Panc1 (cell line): ENCODE measurements at regions not wholly inside any gene's neighbourhood (a gene's known extent, or its start where the extent isn't known, plus 50 kb on each side); places are given as distances from the start of the nearest gene placed in this dataset.

Source experiments
- ATAC-seq: fragments of 200-7000 bp; cut with Tn5 transposase; 2 replicates; pipeline ENCODE4 v1.9.1; 2020; ENCODE audit warnings: mild to moderate bottlenecking, moderate library complexity
- BruUV-seq: library from RNA; stranded (reverse); fragments of 400-500 nt; replicated peaks from 2 replicates; lab custom pipeline; 2021; lab: Mats Ljungman, UMichigan
- CTCF ChIA-PET: fragments of 300-600 bp; sonication (Branson Sonifier 250); formaldehyde crosslinking; loops from one replicate; lab custom pipeline; 2022; ENCODE audit warnings: antibody characterized with exemption; lab: Charles Lee
- POLR2A ChIA-PET: fragments of 300-600 bp; sonication (Branson Sonifier 250); formaldehyde crosslinking; loops from one replicate; lab custom pipeline; 2022; ENCODE audit warnings: antibody characterized with exemption; lab: Charles Lee
- DNase-seq: peaks from one replicate; pipeline ENCODE4 v3.0.0-alpha.2; 2010; ENCODE audit warnings: low read depth, low spot score
- H3K27ac ChIP-seq: 2 replicates; pipeline ENCODE4 v1.5.1; 2011; ENCODE audit warnings: mild to moderate bottlenecking, low read length, inconsistent platforms
- H3K27me3 ChIP-seq: fragments of 200-500 bp; sonication (Bioruptor generic); 2 replicates; pipeline ENCODE4 v1.6.0; 2014; ENCODE audit warnings: low read length, inconsistent platforms; ENCODE audit not compliant: control insufficient read depth, insufficient read depth
- H3K36me3 ChIP-seq: fragments of 200-500 bp; sonication (Bioruptor generic); 2 replicates; pipeline ENCODE4 v1.5.1; 2014; ENCODE audit warnings: inconsistent platforms, mild to moderate bottlenecking, low read length, moderate library complexity; ENCODE audit not compliant: control insufficient read depth, insufficient read depth
- H3K4me1 ChIP-seq: 2 replicates; pipeline ENCODE4 v1.5.1; 2011; ENCODE audit warnings: inconsistent platforms, mild to moderate bottlenecking, low read length, moderate library complexity; ENCODE audit not compliant: control insufficient read depth, insufficient read depth
- H3K4me3 ChIP-seq, 2 experiments: 2 replicates each; pipeline ENCODE4 v1.5.1; 2011 to 2012; ENCODE audit warnings: low read depth in 2 of 2, low read length in 2 of 2, mild to moderate bottlenecking in 2 of 2, inconsistent platforms in 1 of 2, moderate library complexity in 1 of 2
- H3K9me3 ChIP-seq: fragments of 200-500 bp; sonication (Bioruptor generic); 2 replicates; pipeline ENCODE4 v1.5.1; 2014; ENCODE audit warnings: low read depth, mild to moderate bottlenecking, inconsistent platforms, low read length, moderate library complexity; ENCODE audit not compliant: control insufficient read depth, insufficient read depth
- POLR2AphosphoS5 ChIP-seq: IDR thresholded peaks from 2 replicates; pipeline ENCODE4 v1.6.1; 2012; ENCODE audit warnings: mild to moderate bottlenecking, low read depth, low read length, moderate library complexity
- SIN3A ChIP-seq: IDR thresholded peaks from 2 replicates; pipeline ENCODE4 v1.6.1; 2012; ENCODE audit warnings: low read depth, mild to moderate bottlenecking, low read length, moderate library complexity, borderline replicate concordance; ENCODE audit not compliant: insufficient read depth
- TCF7L2 ChIP-seq: IDR thresholded peaks from 2 replicates; pipeline ENCODE4 v1.6.1; 2011; ENCODE audit warnings: mild to moderate bottlenecking, low read depth, low read length, inconsistent platforms
- in situ Hi-C: cut with HindIII; loops from 2 replicates; pipeline ENCODE4 v1.10.0; 2016; ENCODE audit warnings: low sequenced_read_pairs, low pct_unique_long_range_greater_than_20kb
- intact Hi-C: fragments of 100-400 bp; cut with micrococcal nuclease; formaldehyde crosslinking; loops from one replicate; pipeline ENCODE4 v1.10.0; 2022; ENCODE audit not compliant: unreplicated experiment
- TF ChIP-seq, protein P1 (sequence below): fragments of 450-650 bp; IDR thresholded peaks from 2 replicates; pipeline ENCODE4 v1.5.1; 2017; ENCODE audit warnings: mild to moderate bottlenecking
- TF ChIP-seq, protein P2 (sequence below), 2 experiments: IDR thresholded peaks; 2 replicates each; pipeline ENCODE4 v1.6.1; 2011 to 2012; ENCODE audit warnings: low read depth in 2 of 2, control low read depth in 1 of 2, low read length in 1 of 2, mild to moderate bottlenecking in 1 of 2, moderate library complexity in 1 of 2; ENCODE audit not compliant: insufficient read depth in 1 of 2

DNA sequence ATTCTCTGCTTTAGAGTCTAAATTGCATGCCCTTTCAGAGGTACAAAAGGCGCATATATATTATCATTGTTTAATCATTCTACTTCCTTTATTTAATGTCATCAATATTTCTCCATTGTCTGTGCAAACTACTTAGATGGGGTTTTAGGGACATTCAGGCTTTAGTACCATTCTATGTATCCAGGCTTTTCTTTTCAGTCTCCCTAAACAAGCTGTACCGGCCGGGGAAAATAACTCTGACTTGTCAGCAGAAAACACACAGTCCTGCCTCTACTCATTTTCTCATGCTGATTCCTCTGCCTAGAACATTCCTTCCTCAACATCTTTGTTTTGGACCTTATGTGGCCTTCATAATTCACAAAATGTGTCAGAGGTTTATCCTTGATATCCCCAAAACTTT is 392.1 kb upstream of the DAB2 start:
- TF ChIP-seq, protein P1, sequence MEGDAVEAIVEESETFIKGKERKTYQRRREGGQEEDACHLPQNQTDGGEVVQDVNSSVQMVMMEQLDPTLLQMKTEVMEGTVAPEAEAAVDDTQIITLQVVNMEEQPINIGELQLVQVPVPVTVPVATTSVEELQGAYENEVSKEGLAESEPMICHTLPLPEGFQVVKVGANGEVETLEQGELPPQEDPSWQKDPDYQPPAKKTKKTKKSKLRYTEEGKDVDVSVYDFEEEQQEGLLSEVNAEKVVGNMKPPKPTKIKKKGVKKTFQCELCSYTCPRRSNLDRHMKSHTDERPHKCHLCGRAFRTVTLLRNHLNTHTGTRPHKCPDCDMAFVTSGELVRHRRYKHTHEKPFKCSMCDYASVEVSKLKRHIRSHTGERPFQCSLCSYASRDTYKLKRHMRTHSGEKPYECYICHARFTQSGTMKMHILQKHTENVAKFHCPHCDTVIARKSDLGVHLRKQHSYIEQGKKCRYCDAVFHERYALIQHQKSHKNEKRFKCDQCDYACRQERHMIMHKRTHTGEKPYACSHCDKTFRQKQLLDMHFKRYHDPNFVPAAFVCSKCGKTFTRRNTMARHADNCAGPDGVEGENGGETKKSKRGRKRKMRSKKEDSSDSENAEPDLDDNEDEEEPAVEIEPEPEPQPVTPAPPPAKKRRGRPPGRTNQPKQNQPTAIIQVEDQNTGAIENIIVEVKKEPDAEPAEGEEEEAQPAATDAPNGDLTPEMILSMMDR, result no peak
- TF ChIP-seq TCF7L2 (no peak), SIN3A (no peak), POLR2AphosphoS5 (no peak)
- TF ChIP-seq, protein P2, sequence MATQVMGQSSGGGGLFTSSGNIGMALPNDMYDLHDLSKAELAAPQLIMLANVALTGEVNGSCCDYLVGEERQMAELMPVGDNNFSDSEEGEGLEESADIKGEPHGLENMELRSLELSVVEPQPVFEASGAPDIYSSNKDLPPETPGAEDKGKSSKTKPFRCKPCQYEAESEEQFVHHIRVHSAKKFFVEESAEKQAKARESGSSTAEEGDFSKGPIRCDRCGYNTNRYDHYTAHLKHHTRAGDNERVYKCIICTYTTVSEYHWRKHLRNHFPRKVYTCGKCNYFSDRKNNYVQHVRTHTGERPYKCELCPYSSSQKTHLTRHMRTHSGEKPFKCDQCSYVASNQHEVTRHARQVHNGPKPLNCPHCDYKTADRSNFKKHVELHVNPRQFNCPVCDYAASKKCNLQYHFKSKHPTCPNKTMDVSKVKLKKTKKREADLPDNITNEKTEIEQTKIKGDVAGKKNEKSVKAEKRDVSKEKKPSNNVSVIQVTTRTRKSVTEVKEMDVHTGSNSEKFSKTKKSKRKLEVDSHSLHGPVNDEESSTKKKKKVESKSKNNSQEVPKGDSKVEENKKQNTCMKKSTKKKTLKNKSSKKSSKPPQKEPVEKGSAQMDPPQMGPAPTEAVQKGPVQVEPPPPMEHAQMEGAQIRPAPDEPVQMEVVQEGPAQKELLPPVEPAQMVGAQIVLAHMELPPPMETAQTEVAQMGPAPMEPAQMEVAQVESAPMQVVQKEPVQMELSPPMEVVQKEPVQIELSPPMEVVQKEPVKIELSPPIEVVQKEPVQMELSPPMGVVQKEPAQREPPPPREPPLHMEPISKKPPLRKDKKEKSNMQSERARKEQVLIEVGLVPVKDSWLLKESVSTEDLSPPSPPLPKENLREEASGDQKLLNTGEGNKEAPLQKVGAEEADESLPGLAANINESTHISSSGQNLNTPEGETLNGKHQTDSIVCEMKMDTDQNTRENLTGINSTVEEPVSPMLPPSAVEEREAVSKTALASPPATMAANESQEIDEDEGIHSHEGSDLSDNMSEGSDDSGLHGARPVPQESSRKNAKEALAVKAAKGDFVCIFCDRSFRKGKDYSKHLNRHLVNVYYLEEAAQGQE (IDR thresholded peaks at IDR 0.05; ENCODE audit: insufficient read depth in 1 of 2, low read depth in 2 of 2, low read length in 1 of 2), result no peak
- no peak overlapping the region for H3K4me3 ChIP-seq
- no TSS peak for BruUV-seq
- intact Hi-C loops, result no loop called here
- ChIA-PET POLR2A (no interaction called here), CTCF (no interaction called here)
- DNase-seq (no peak), ATAC-seq (no peak)
- H3K36me3 ChIP-seq, result no peaks in the 10 kb centered on the region
- no peaks in the 10 kb centered on the region for H3K27me3 ChIP-seq
- no peak overlapping the region for H3K27ac ChIP-seq
- no peaks in the 10 kb centered on the region for H3K9me3 ChIP-seq
- in situ Hi-C loops, result no loop called here
- no peaks in the 10 kb centered on the region for H3K4me1 ChIP-seq

DNA sequence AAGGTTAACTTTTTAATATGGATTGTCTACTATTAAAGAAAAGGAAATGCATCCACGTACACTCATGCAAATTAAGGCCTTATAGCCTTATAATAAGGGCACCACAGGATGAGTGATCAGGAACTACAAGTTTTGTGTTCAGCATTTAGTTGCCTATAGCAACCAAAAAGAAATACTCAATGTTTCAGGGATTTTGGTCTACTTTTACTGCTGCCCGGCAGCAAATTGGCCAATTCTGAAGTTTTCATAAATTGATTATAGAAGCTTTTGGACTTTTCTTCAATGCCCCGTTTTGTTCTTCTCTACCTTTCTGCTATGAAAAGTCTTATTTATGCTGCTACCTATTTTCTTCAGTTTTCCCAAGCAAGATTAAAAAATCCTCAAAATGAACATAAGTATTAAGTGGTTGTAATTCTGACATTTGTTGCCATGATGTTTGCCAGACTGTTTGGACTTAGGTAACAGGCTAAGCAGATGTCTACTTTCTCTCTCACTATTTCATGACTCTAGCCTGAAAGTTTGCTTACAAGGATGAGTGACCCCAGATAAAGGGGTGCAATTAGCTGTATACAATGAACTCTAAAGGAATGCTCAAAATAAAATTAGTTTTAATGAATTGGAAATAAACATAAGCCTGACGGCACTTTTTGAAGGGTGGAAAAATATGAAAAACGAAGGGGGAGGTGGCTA is 391.5 kb upstream of the DAB2 start:
- no TSS peak for BruUV-seq
- in situ Hi-C loops (no loop called here), intact Hi-C loops (no loop called here)
- TF ChIP-seq TCF7L2 (no peak), POLR2AphosphoS5 (no peak), SIN3A (no peak)
- TF ChIP-seq, protein P1, result no peak
- TF ChIP-seq, protein P2 (IDR thresholded peaks at IDR 0.05; ENCODE audit: insufficient read depth in 1 of 2, low read depth in 2 of 2, low read length in 1 of 2), result no peak
- no peaks in the 10 kb centered on the region for H3K4me1 ChIP-seq
- no peak for DNase-seq
- no peak overlapping the region for H3K27ac ChIP-seq
- ChIA-PET POLR2A (no interaction called here), CTCF (no interaction called here)
- no peak for ATAC-seq
- no peaks in the 10 kb centered on the region for H3K36me3 ChIP-seq
- H3K4me3 ChIP-seq, result no peak overlapping the region
- H3K9me3 ChIP-seq, result no peaks in the 10 kb centered on the region
- H3K27me3 ChIP-seq, result no peaks in the 10 kb centered on the region
